ENCODE measurements at regions not wholly inside any gene's neighbourhood (a gene's known extent, or its start where the extent isn't known, plus 50 kb on each side); places are given as distances from the start of the nearest gene placed in this dataset.

GRCh38 chr2:5328826-5329225 lies 363.4 kb upstream of the SOX11 start:
- TF ChIP-seq POLR2A (IDR thresholded peaks at IDR 0.05; ENCODE audit: low read length) (no peak), GATA1 (IDR thresholded peaks at IDR 0.05; ENCODE audit: low read depth, low read length) (no peak)
